H9 (cell line): ENCODE measurements at regions not wholly inside any gene's neighbourhood (a gene's known extent, or its start where the extent isn't known, plus 50 kb on each side); places are given as distances from the start of the nearest gene placed in this dataset.

Experiments used
- DNase-seq: peaks from one replicate; pipeline ENCODE4 v3.0.0-alpha.2; 2017
- H2AFZ ChIP-seq: one replicate; pipeline ENCODE4 v1.6.1; 2013; ENCODE audit warnings: mild to moderate bottlenecking, low read length, control low read depth, moderate library complexity
- H2AK5ac ChIP-seq: 2 replicates; pipeline ENCODE4 v1.6.1; 2013; ENCODE audit warnings: low read length, control low read depth, mixed read lengths; ENCODE audit not compliant: insufficient read length
- H2BK120ac ChIP-seq: one replicate; pipeline ENCODE4 v1.6.1; 2013; ENCODE audit warnings: low read depth, mild to moderate bottlenecking, low read length, control low read depth, inconsistent platforms; ENCODE audit not compliant: poor library complexity, severe bottlenecking
- H2BK12ac ChIP-seq: 2 replicates; pipeline ENCODE4 v1.6.1; 2013; ENCODE audit warnings: low read length, control low read depth, mixed read lengths, low read depth; ENCODE audit not compliant: insufficient read length
- H2BK15ac ChIP-seq: 2 replicates; pipeline ENCODE4 v1.6.1; 2013; ENCODE audit warnings: low read depth, low read length, control low read depth
- H2BK20ac ChIP-seq: one replicate; pipeline ENCODE4 v1.6.1; 2013; ENCODE audit warnings: low read depth, mild to moderate bottlenecking, low read length, control low read depth, inconsistent platforms; ENCODE audit not compliant: poor library complexity, severe bottlenecking
- H2BK5ac ChIP-seq: 2 replicates; pipeline ENCODE4 v1.6.1; 2013; ENCODE audit warnings: low read length, control low read depth, mixed read lengths; ENCODE audit not compliant: insufficient read length
- H3K14ac ChIP-seq: 2 replicates; pipeline ENCODE4 v1.6.1; 2013; ENCODE audit warnings: low read length, control low read depth; ENCODE audit not compliant: insufficient read depth
- H3K18ac ChIP-seq: 2 replicates; pipeline ENCODE4 v1.6.1; 2013; ENCODE audit warnings: low read depth, mild to moderate bottlenecking, mixed read lengths, low read length, control low read depth; ENCODE audit not compliant: insufficient read length
- H3K23ac ChIP-seq: 2 replicates; pipeline ENCODE4 v1.6.1; 2013; ENCODE audit warnings: low read length, control low read depth, mixed read lengths, low read depth; ENCODE audit not compliant: insufficient read length
- H3K23me2 ChIP-seq: 2 replicates; pipeline ENCODE4 v1.6.1; 2013; ENCODE audit warnings: low read depth, mild to moderate bottlenecking, mixed read lengths, low read length, control low read depth; ENCODE audit not compliant: insufficient read length, poor library complexity, severe bottlenecking
- H3K27ac ChIP-seq: 2 replicates; pipeline ENCODE4 v1.5.1; 2013; ENCODE audit warnings: low read length, control low read depth, mixed read lengths, low read depth; ENCODE audit not compliant: insufficient read length
- H3K27me3 ChIP-seq: 2 replicates; pipeline ENCODE4 v1.6.1; 2013; ENCODE audit warnings: low read length, control low read depth, inconsistent platforms; ENCODE audit not compliant: insufficient read depth
- H3K4ac ChIP-seq: 2 replicates; pipeline ENCODE4 v1.6.1; 2013; ENCODE audit warnings: low read depth, mild to moderate bottlenecking, control low read depth, inconsistent platforms, low read length, moderate library complexity
- H3K4me1 ChIP-seq: 2 replicates; pipeline ENCODE4 v1.6.1; 2013; ENCODE audit warnings: low read length, control low read depth, inconsistent platforms; ENCODE audit not compliant: insufficient read depth
- H3K4me2 ChIP-seq: 2 replicates; pipeline ENCODE4 v1.6.1; 2013; ENCODE audit warnings: low read length, control low read depth, mixed read lengths; ENCODE audit not compliant: insufficient read length, insufficient read depth
- H3K56ac ChIP-seq: 2 replicates; pipeline ENCODE4 v1.6.1; 2013; ENCODE audit warnings: low read depth, mild to moderate bottlenecking, mixed read lengths, low read length, control low read depth; ENCODE audit not compliant: insufficient read length
- H3K79me1 ChIP-seq: 2 replicates; pipeline ENCODE4 v1.6.1; 2013; ENCODE audit warnings: low read depth, mild to moderate bottlenecking, moderate library complexity, low read length, control low read depth, inconsistent platforms; ENCODE audit not compliant: insufficient read depth, poor library complexity, severe bottlenecking
- H3K79me2 ChIP-seq: 2 replicates; pipeline ENCODE4 v1.6.1; 2013; ENCODE audit warnings: low read length, control low read depth, inconsistent platforms; ENCODE audit not compliant: insufficient read depth
- H3K9ac ChIP-seq: 2 replicates; pipeline ENCODE4 v1.6.1; 2013; ENCODE audit warnings: low read length, control low read depth, mixed read lengths; ENCODE audit not compliant: insufficient read length; ENCODE audit errors: extremely low read depth
- H3K9me3 ChIP-seq: one replicate; pipeline ENCODE4 v1.6.1; 2013; ENCODE audit warnings: low read depth, low read length, inconsistent platforms; ENCODE audit not compliant: control insufficient read depth
- H3T11ph ChIP-seq: one replicate; pipeline ENCODE4 v1.6.1; 2013; ENCODE audit warnings: mild to moderate bottlenecking, low read length, control low read depth, inconsistent platforms
- H4K20me1 ChIP-seq: one replicate; pipeline ENCODE4 v1.6.1; 2013; ENCODE audit not compliant: control insufficient read depth, insufficient read length, insufficient read depth
- H4K5ac ChIP-seq: 2 replicates; pipeline ENCODE4 v1.6.1; 2013; ENCODE audit warnings: low read depth, mild to moderate bottlenecking, mixed read lengths, low read length, control low read depth; ENCODE audit not compliant: insufficient read length
- H4K8ac ChIP-seq: replicated peaks from 2 replicates; pipeline ENCODE4 v1.6.1; 2013; ENCODE audit warnings: low read length, control low read depth, mixed read lengths, low read depth; ENCODE audit not compliant: insufficient read length
- H4K91ac ChIP-seq: 2 replicates; pipeline ENCODE4 v1.6.1; 2013; ENCODE audit warnings: low read depth, mild to moderate bottlenecking, moderate library complexity, mixed read lengths, low read length, control low read depth; ENCODE audit not compliant: insufficient read length
- H3K27ac Mint-ChIP-seq, 3 experiments: 2 replicates in 2 of 3; 3 replicates in 1 of 3; pipeline ENCODE4 v1.8.0; 2020 to 2021; ENCODE audit warnings: mixed read lengths in 3 of 3, mild to moderate bottlenecking in 1 of 3, moderate library complexity in 1 of 3
- H3K27me3 Mint-ChIP-seq: 2 replicates; pipeline ENCODE4 v1.8.0; 2021; ENCODE audit warnings: low read depth, mild to moderate bottlenecking, moderate library complexity, mixed read lengths
- H3K36me3 Mint-ChIP-seq, 3 experiments: 2 replicates in 2 of 3; 3 replicates in 1 of 3; pipeline ENCODE4 v1.8.0; 2020 to 2021; ENCODE audit warnings: low read depth in 3 of 3, mixed read lengths in 3 of 3; ENCODE audit not compliant: insufficient read depth in 1 of 3
- H3K4me1 Mint-ChIP-seq, 2 experiments: 2 replicates each; pipeline ENCODE4 v1.8.0; 2020; ENCODE audit warnings: mixed read lengths in 2 of 2
- H3K4me3 Mint-ChIP-seq, 2 experiments: 2 replicates in 1 of 2; 3 replicates in 1 of 2; pipeline ENCODE4 v1.8.0; 2020 to 2021; ENCODE audit warnings: mild to moderate bottlenecking in 2 of 2, mixed read lengths in 2 of 2, moderate library complexity in 1 of 2
- H3K9me3 Mint-ChIP-seq, 2 experiments: 2 replicates in 1 of 2; 3 replicates in 1 of 2; pipeline ENCODE4 v1.8.0; 2020; ENCODE audit warnings: mild to moderate bottlenecking in 2 of 2, mixed read lengths in 2 of 2, moderate library complexity in 1 of 2
- WGBS: extraction: QIAGEN DNeasy Blood & Tissue Kit; methylation state at CpG from one replicate; pipeline ENCODE4 v1.1.7; 2013; ENCODE audit warnings: missing lambda C conversion rate, low lambda C conversion rate, mixed read lengths; ENCODE audit not compliant: insufficient read length; ENCODE audit errors: extremely low coverage; 5-methylcytosine and 5-hydroxymethylcytosine counted together
- TF ChIP-seq, protein P1 (sequence below): fragments of 200-600 bp; sonication (generic); conservative IDR thresholded peaks from 3 replicates; pipeline ENCODE4 v1.8.0; 2021; ENCODE audit warnings: antibody characterized with exemption, mild to moderate bottlenecking

DNA sequence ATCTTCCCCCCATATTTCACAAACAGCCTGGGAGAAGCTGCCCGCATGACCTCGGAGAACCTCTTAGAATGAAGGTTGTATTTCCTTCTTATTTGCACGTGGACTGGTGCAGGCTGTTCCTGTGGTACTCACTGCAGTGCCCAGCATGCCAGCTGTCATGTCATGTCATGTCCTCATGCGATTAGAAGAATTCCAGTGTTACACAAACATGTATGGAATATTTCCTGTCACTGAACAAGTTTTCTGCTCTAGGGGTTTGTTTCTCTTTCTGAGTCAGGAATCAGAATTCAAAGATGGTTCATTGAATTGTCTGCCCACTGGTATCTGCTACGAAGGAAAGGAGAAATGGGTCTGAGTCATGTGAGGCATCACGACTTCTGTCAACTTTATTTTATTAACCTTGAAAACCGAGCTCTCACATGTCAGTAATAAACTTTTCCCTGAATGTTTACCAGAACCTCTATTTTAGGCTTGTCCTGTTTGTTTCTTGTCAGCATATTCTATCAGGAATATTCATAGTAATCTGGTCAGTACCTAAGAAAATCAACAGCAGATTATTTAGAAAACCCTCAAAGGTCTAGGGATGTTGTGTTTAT is 415.6 kb downstream of the GADD45G start:
- no peak overlapping the region for H2BK5ac ChIP-seq
- H3K14ac ChIP-seq, result no peak overlapping the region
- H4K91ac ChIP-seq, result no peak overlapping the region
- no peaks in the 10 kb centered on the region for H3K23me2 ChIP-seq
- H3K4ac ChIP-seq, result no peak overlapping the region
- no peaks in the 10 kb centered on the region for H3K4me1 ChIP-seq
- Mint-ChIP-seq H3K27ac (no peak overlapping the region), H3K4me3 (no peak overlapping the region), H3K27me3 (peaks cover 10% of the 10 kb centered on the region), H3K4me1 (peaks cover 2 to 4% of the 10 kb centered on the region in 2 experiments; a peak in 3 of 4 replicates), H3K9me3 (no peaks in the 10 kb centered on the region; a peak in 2 of 5 replicates), H3K36me3 (no peaks in the 10 kb centered on the region; a peak in 1 of 7 replicates)
- H3K4me2 ChIP-seq, result no peak overlapping the region
- no peak overlapping the region for H2BK15ac ChIP-seq
- no peaks in the 10 kb centered on the region for H3K79me2 ChIP-seq
- H3K18ac ChIP-seq, result no peak overlapping the region
- no peak overlapping the region for H2BK120ac ChIP-seq
- H2BK20ac ChIP-seq, result no peak overlapping the region
- no peak overlapping the region for H2AFZ ChIP-seq
- H2BK12ac ChIP-seq, result no peak overlapping the region
- no peak overlapping the region for H3K56ac ChIP-seq
- H3K27ac ChIP-seq, result no peak overlapping the region
- no peaks in the 10 kb centered on the region for H3K27me3 ChIP-seq
- no peak overlapping the region for H3T11ph ChIP-seq
- H3K9ac ChIP-seq, result no peak overlapping the region
- H3K79me1 ChIP-seq, result no peaks in the 10 kb centered on the region
- H2AK5ac ChIP-seq, result no peak overlapping the region
- H4K20me1 ChIP-seq, result no peaks in the 10 kb centered on the region
- H3K9me3 ChIP-seq, result no peaks in the 10 kb centered on the region
- no peak overlapping the region for H4K8ac ChIP-seq
- no peak overlapping the region for H3K23ac ChIP-seq
- WGBS, result no CpG with 5 or more reads among the region's 7 CpGs
- H4K5ac ChIP-seq, result no peak overlapping the region
- TF ChIP-seq, protein P1, sequence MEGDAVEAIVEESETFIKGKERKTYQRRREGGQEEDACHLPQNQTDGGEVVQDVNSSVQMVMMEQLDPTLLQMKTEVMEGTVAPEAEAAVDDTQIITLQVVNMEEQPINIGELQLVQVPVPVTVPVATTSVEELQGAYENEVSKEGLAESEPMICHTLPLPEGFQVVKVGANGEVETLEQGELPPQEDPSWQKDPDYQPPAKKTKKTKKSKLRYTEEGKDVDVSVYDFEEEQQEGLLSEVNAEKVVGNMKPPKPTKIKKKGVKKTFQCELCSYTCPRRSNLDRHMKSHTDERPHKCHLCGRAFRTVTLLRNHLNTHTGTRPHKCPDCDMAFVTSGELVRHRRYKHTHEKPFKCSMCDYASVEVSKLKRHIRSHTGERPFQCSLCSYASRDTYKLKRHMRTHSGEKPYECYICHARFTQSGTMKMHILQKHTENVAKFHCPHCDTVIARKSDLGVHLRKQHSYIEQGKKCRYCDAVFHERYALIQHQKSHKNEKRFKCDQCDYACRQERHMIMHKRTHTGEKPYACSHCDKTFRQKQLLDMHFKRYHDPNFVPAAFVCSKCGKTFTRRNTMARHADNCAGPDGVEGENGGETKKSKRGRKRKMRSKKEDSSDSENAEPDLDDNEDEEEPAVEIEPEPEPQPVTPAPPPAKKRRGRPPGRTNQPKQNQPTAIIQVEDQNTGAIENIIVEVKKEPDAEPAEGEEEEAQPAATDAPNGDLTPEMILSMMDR, result no peak
- DNase-seq, result no peak
